ES-I3 (cell line): ENCODE measurements at regions not wholly inside any gene's neighbourhood (a gene's known extent, or its start where the extent isn't known, plus 50 kb on each side); places are given as distances from the start of the nearest gene placed in this dataset.

Experiments used
- H3K36me3 ChIP-seq: 2 replicates; pipeline ENCODE4 v1.6.1; 2013; ENCODE audit warnings: mild to moderate bottlenecking, low read length, control low read depth, moderate library complexity; ENCODE audit not compliant: insufficient read depth
- H3K4me1 ChIP-seq: 2 replicates; pipeline ENCODE4 v1.6.1; 2013; ENCODE audit warnings: mild to moderate bottlenecking, control low read depth, low read length; ENCODE audit not compliant: insufficient read depth
- H3K9ac ChIP-seq: 2 replicates; pipeline ENCODE4 v1.6.1; 2013; ENCODE audit warnings: low read depth, mild to moderate bottlenecking, low read length, moderate library complexity
- H3K9me3 ChIP-seq: 2 replicates; pipeline ENCODE4 v1.6.1; 2013; ENCODE audit warnings: mild to moderate bottlenecking, low read length, moderate library complexity; ENCODE audit not compliant: control insufficient read depth, insufficient read depth

DNA sequence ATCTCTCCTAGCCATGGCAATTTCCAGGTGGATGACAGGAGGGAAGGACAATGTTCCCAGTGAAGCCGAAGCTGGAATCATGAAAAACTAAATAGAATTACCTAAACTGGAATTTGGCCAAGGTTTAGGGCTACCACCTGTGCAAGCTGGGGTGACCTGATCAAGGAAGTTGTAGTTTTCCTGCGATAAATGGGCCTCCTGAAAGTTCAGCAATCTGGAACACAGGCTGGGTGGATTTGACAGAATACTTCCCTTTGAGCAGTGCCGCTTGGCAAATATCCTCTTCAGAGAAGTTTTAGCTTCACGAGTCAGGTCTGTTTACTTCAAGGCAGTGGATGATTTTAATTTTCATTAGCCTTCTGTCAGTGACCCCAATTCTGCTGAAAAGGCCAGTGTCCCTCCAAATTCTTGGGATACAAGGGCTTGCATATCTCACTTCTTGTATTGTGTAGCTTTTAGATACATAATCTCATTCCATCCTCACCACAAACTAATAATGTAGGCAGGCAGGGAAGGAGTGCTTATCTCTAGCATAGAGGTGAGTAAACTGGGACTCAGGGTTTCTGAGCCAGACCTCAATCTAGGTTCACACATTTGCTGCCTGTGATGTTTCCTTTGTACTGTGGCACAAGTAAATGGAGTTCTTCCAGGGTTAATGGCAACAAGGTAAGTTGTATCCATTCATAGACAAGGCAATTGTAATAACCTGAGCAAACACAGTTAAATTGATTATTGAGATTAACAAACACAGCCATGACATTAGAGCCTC, 349.4 kb downstream of the NUF2 start:
- Histone ChIP-seq H3K9me3 (no peaks in the 10 kb centered on the region), H3K4me1 (no peaks in the 10 kb centered on the region), H3K9ac (no peak overlapping the region), H3K36me3 (no peaks in the 10 kb centered on the region)

DNA sequence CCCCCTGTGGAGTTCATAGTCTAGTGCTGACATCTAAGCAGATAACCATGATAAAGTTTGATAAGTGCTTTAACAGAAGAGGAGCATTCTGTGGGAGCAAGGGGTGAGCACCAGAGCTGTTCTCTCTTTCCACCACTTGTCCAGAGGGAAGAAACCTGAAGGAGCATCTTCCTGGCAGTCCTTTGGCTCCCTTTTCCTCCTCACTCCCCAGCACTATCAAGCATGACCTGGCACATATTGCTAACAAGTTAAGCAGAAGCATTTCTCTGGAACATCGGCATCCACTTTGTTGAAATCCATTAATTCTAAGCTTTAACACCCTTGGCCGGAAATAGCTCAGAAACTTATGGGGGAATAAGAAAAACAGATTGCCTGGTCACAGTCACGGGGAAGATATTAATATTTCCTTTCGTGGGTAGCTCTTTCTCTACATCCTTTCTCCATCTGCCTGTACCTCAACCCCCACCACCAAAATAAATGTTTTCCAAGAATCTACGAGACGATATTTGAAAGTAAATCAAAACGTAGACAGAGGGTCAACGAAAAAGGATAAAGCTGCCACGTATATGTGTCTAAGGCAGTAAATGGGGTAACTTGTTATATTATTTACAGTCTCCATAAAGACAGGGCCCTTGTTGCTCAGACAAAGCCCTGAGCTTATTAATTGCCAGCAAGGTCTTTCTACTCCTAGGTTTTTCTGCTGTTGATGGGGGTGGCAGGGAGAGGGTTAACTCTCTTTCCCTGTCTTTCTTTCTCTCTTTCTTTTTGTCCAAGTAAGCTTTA, 351.4 kb downstream of the NUF2 start:
- H3K9me3 ChIP-seq, result no peaks in the 10 kb centered on the region
- no peaks in the 10 kb centered on the region for H3K36me3 ChIP-seq
- H3K9ac ChIP-seq, result no peak overlapping the region
- no peaks in the 10 kb centered on the region for H3K4me1 ChIP-seq

DNA sequence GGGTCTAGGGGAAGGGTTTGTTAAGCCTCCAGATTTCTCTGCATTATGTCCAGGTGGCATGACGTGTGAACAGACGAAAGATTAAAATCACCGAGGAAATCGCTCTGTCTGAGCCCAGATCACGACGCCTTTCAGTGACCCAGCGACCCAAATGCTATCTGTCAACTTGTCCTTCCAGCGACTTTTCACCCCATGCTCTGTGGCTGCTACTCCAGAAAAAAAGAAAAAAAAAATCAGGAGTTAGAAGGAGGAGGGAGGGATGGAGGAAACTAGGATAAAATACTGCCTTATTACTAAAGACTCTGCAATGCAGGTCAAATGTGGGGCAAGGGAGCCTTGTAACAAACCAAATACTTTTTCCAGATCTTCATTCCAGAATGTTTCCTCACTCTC, 352.0 kb downstream of the NUF2 start:
- Histone ChIP-seq H3K4me1 (no peaks in the 10 kb centered on the region), H3K9ac (no peak overlapping the region), H3K9me3 (no peaks in the 10 kb centered on the region), H3K36me3 (no peaks in the 10 kb centered on the region)

DNA sequence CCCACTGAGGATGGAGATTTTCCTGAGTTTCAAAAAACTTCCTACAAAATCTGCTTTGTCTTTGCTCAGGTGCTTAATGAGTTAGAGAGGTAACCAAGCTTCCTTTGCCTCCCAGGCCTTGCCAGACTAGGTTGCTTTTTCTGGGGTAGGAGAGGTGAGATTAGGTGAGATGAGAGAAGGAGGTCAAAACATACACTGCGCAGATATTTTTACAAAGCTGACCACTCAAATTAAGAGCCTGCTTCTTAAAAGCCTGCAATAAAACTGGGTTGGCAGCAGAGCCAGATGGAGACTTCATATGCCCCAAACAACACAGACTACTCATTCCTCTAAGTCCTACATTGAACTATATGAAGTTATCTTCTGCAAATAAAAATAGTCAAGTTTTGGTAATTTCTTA, 352.5 kb downstream of the NUF2 start:
- Histone ChIP-seq H3K36me3 (no peaks in the 10 kb centered on the region), H3K4me1 (no peaks in the 10 kb centered on the region), H3K9ac (no peak overlapping the region), H3K9me3 (no peaks in the 10 kb centered on the region)

DNA sequence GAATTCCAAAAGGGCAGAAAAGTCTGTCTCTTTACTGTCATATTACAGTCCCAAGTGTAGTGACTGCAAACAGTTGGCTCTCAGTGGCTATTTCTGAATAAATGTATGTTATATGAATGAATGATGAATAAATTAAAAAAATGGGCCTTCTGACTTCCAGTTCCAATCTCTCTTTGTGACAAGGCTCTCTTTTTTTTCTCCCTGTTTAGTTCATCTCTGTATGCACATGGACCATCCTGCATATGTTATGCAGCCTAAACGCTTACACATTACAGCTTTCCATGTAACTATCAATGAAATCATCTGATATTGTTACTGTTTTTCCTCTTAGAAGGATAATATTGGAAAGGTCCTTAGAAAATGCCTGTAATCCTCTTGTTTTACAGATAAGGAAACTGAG, 363.0 kb downstream of the NUF2 start:
- no peaks in the 10 kb centered on the region for H3K36me3 ChIP-seq
- H3K9ac ChIP-seq, result no peak overlapping the region
- H3K9me3 ChIP-seq, result no peaks in the 10 kb centered on the region; the same call in 1 of the 2 replicates
- no peaks in the 10 kb centered on the region for H3K4me1 ChIP-seq

DNA sequence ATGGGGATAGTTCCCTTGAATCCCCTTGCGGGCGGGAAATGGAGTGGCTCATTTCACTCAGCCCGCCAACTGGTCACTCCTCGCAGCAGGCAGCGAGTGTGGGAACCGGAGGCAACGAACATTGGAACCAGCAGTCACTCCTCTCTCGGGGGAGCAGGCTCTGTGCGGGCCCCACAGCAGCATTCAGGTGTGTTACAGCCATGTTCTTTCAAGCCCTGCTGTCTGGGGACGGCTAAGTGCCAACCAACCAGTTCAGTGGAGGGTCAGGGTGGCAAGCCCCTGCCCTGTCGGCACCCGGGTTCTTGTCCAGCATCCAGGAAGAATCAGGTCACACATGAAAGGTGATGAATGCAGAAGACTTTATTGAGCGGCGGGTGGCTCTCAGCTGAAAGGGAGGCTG, 370.5 kb downstream of the NUF2 start:
- H3K4me1 ChIP-seq, result no peaks in the 10 kb centered on the region
- no peak overlapping the region for H3K9ac ChIP-seq
- H3K9me3 ChIP-seq, result no peaks in the 10 kb centered on the region
- no peaks in the 10 kb centered on the region for H3K36me3 ChIP-seq

DNA sequence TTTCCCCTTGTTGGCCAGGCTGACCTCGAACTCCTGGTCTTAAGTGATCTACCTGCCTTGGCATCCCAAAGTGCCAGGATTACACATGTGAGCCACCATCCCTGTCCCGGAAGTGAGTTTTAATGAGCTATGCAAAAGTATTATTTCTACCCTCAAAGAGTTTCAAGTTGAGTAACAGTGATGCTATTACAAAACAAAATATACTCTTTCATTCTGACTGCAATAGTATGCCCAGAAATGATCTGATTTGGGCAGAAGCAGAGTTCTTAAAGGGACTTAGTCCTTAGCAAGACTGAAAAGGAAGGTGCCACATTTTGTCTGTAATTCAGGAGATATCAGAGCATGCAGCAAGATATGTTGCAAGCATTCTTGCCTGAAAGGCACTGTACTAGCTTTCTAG, 375.4 kb downstream of the NUF2 start:
- Histone ChIP-seq H3K36me3 (no peaks in the 10 kb centered on the region), H3K4me1 (no peaks in the 10 kb centered on the region), H3K9me3 (no peaks in the 10 kb centered on the region), H3K9ac (no peak overlapping the region)

DNA sequence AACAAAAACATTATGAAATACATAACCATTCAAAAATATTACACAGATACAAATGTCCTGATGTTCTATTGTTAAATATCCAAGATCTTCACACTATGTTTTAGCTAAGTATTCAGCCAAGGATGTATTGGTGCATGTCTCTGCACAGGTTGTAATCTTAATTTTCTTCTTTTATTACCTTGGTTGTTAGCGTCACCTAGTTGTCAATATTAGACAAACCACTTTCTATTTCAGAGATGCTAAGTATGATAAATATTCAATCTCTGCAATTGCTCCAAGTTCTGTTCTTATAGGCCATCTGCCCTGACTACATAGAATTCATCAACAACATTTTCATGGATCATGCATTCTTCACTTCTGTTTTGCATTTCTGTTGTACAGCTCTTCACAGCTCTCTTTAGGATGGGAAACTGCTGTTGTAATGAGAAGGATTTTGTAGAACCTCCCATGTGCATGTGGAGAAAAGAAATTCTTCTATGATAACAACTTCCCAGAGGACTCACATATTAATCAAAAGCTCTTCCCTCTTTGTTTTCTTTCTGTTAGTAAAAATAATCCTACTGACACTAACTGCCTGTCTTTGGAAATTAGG, 380.1 kb downstream of the NUF2 start:
- Histone ChIP-seq H3K9ac (no peak overlapping the region), H3K9me3 (no peaks in the 10 kb centered on the region), H3K4me1 (no peaks in the 10 kb centered on the region), H3K36me3 (no peaks in the 10 kb centered on the region)

DNA sequence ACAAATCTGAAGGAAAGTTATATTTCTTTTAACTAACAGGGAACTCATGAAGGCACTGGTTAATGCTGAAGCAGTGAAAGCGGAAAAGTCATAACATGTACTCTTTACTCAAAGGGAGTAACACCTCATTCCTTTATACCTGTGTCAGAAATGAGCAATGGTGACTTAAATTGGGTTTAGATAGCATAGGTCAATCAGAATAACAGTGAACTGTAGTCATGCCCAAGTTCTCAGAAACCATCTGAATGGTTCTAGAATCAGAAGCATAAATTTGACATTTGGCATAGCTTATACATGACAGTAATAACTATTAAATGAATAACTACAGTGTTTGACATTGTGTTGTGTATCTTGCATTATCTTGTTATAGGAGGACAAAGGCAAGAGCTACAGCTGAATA, 382.0 kb downstream of the NUF2 start:
- Histone ChIP-seq H3K9me3 (no peaks in the 10 kb centered on the region), H3K4me1 (no peaks in the 10 kb centered on the region), H3K36me3 (no peaks in the 10 kb centered on the region), H3K9ac (no peak overlapping the region)

DNA sequence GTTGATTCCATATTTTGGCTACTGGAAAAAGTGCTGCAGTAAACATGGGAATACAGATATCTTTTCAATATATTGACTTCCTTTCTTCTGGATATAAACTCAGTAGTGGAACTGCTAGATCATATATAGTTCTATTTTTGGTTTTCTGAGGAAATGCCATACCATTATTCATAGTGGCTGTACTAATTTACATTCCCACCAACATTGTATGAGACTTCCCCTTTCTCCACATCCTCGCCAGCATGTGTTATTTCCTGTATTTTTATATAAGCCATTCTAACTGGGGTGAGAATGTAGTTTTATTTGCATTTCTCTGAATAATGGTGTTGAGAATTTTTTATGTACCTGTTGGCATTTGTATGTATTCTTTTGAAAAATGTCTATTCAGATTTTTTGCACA, 385.2 kb downstream of the NUF2 start:
- Histone ChIP-seq H3K4me1 (no peaks in the 10 kb centered on the region), H3K36me3 (no peaks in the 10 kb centered on the region), H3K9ac (no peak overlapping the region), H3K9me3 (no peaks in the 10 kb centered on the region)

DNA sequence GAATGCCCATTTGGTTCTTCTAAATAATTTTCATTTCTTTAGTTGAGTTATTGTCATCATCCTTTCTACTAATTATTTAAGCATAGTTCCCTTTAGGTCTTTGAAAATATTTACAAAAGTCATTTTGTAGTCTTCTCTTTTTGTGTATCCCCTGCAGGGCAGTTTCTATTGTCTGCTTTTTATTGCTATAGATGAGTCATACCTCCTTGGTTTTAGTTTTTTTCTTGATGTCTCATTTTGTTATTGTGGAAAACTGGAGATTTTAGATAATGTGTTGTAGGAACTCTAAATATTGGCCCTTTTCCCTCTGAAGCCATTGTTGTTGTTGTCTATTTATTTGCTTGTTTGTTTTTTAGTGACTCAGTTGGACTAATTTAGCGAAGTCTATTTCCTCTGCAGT, 387.9 kb downstream of the NUF2 start:
- Histone ChIP-seq H3K9me3 (no peaks in the 10 kb centered on the region), H3K9ac (no peak overlapping the region), H3K36me3 (no peaks in the 10 kb centered on the region), H3K4me1 (no peaks in the 10 kb centered on the region)

DNA sequence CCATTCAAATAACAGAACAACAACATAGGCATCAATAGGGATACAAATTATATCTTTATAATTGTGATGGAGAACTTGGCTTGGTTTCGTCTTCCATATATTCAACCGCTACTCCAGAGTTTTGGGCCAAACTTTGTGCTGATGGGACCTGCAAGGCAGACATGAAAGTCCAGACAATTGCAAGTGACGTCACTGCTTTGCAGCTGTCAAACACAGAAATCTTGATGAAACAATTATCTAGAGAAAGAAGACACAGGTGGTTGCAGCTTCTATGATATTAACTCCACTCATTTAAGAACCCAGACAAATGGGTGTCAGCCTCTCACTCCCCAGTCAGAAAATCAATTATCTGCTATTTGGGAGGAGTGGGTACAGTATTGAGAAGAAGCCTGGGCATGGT, 390.6 kb downstream of the NUF2 start:
- Histone ChIP-seq H3K4me1 (no peaks in the 10 kb centered on the region), H3K36me3 (no peaks in the 10 kb centered on the region), H3K9me3 (no peaks in the 10 kb centered on the region), H3K9ac (no peak overlapping the region)

DNA sequence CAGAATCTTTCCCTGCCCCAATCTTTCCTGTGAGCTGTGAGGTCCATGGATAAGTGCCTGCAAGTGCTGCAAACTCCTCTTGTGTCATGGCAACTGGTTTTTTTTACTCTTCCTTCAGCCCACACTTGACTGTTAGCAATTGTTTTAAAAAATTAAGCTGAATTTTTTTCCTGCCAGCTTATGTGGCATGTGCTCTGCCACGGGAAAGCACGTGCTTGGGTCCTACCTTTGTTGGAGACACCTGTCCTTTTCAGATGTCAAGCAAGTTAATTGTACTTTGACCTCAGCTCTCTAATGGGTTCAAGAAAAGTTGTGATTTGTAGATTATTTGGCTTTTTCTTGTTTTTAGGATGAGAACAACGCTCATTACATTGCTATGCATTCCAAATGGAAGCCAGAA, 398.5 kb downstream of the NUF2 start:
- Histone ChIP-seq H3K9me3 (no peaks in the 10 kb centered on the region), H3K36me3 (no peaks in the 10 kb centered on the region), H3K4me1 (no peaks in the 10 kb centered on the region), H3K9ac (no peak overlapping the region)

DNA sequence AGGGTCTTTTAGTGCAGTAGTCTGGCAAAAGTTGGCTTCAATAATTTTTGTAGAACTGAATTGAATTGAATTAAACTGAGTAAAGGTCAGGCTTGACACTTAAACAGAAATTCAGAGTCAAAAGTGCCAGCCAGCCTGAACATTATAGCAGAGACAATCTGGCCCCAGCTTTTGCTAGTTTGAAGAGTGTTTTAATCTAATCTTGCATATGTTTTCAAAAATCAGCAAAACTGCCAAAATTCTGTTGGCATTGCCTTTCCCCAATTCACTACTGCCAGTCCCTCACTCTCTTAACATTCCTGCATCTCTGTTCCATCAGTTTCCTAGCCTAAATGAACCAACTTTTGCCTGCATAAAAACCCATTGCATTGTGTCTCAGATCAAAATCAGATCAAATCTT, 403.8 kb downstream of the NUF2 start:
- no peaks in the 10 kb centered on the region for H3K36me3 ChIP-seq
- no peak overlapping the region for H3K9ac ChIP-seq
- no peaks in the 10 kb centered on the region for H3K9me3 ChIP-seq
- no peaks in the 10 kb centered on the region for H3K4me1 ChIP-seq

DNA sequence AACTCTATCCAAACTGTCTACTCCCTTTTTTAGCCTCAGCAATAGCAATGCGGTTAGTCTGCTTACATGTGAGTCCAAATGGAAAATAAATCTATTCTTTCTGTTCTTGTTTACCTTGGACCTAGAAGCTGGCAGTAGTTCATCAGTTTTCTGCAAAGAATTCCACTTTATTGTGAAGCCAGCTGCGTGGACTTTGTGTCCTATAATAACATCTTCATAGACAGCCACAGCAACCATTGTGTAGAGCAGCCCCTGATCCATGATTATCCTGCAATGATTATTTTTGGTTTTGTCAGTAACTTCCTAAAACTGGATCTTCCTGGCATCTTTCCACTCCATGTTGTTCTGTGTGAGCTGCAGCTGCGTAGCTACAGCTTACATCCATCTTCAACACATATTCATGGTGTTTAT, 408.7 kb downstream of the NUF2 start:
- H3K36me3 ChIP-seq, result no peaks in the 10 kb centered on the region
- H3K4me1 ChIP-seq, result no peaks in the 10 kb centered on the region
- no peaks in the 10 kb centered on the region for H3K9me3 ChIP-seq
- no peak overlapping the region for H3K9ac ChIP-seq
